Karpas-422 (cell line): ENCODE measurements at regions not wholly inside any gene's neighbourhood (a gene's known extent, or its start where the extent isn't known, plus 50 kb on each side); places are given as distances from the start of the nearest gene placed in this dataset.

ENCODE experiments used
- DNase-seq: peaks from one replicate; pipeline ENCODE4 v3.0.0-alpha.2; 2015
- H2AFZ ChIP-seq: fragments of 200-600 bp; sonication (generic); 2 replicates; pipeline ENCODE4 v1.6.1; 2014; ENCODE audit warnings: antibody characterized with exemption, low read length, mixed read lengths
- H3K27ac ChIP-seq: fragments of 200-600 bp; sonication (generic); 2 replicates; pipeline ENCODE4 v1.5.1; 2014; ENCODE audit warnings: mild to moderate bottlenecking, low read length, moderate library complexity
- H3K27me3 ChIP-seq: fragments of 200-600 bp; sonication (generic); 2 replicates; pipeline ENCODE4 v1.6.1; 2014; ENCODE audit warnings: low read length, mixed read lengths
- H3K36me3 ChIP-seq: fragments of 200-600 bp; sonication (generic); 2 replicates; pipeline ENCODE4 v1.6.1; 2014; ENCODE audit warnings: low read length, mixed read lengths; ENCODE audit not compliant: insufficient read depth
- H3K4me1 ChIP-seq: fragments of 200-600 bp; sonication (generic); 2 replicates; pipeline ENCODE4 v1.6.1; 2014; ENCODE audit warnings: mild to moderate bottlenecking, low read length, mixed read lengths
- H3K4me2 ChIP-seq: fragments of 200-600 bp; sonication (generic); 2 replicates; pipeline ENCODE4 v1.6.1; 2014; ENCODE audit warnings: low read length, low read depth, mild to moderate bottlenecking; ENCODE audit not compliant: poor library complexity, severe bottlenecking
- H3K4me3 ChIP-seq: fragments of 200-600 bp; sonication (generic); 2 replicates; pipeline ENCODE4 v1.5.1; 2014; ENCODE audit warnings: mild to moderate bottlenecking, antibody characterized with exemption, low read length, mixed read lengths
- H3K79me2 ChIP-seq: fragments of 200-600 bp; sonication (generic); 2 replicates; pipeline ENCODE4 v1.6.1; 2014; ENCODE audit warnings: mild to moderate bottlenecking, low read length, mixed read lengths
- H3K9ac ChIP-seq: fragments of 200-600 bp; sonication (generic); 2 replicates; pipeline ENCODE4 v1.6.0; 2014; ENCODE audit warnings: low read length
- H3K9me2 ChIP-seq: fragments of 200-600 bp; sonication (generic), shearing (Covaris generic); replicated peaks from 2 replicates; pipeline ENCODE4 v1.6.0; 2014; ENCODE audit warnings: mild to moderate bottlenecking, low read length, moderate library complexity; ENCODE audit not compliant: insufficient read depth
- H3K9me3 ChIP-seq: fragments of 300-700, 200-600 bp; sonication (generic); 2 replicates; pipeline ENCODE4 v1.6.1; 2014; ENCODE audit warnings: low read length, mixed read lengths
- H4K20me1 ChIP-seq: fragments of 200-600 bp; sonication (generic); 2 replicates; pipeline ENCODE4 v1.6.1; 2014; ENCODE audit warnings: mild to moderate bottlenecking, antibody characterized with exemption, low read length, low read depth; ENCODE audit not compliant: insufficient read depth

DNA sequence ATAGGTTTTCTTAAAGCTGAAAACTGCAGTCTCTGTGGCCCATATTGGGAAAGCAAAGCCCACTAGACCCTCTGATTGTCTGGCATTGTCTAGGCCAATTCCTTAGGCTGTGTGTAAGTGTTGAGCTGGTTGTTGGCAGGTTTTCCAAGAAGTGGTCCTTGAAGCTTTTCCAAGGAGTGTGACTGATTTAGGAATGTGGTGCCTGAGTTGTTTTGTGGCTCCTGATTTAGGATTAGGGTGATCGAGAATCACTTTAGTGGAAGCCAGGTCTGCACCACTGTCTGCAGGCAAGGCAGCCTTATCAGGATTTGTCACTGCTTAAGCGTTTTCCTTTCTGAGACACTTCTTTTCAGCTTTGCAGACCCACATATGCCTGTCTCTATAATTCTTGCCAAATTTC lies 339.0 kb upstream of the DDX53 start:
- H4K20me1 ChIP-seq, result no peaks in the 10 kb centered on the region
- H3K4me1 ChIP-seq, result no peaks in the 10 kb centered on the region
- H3K9me2 ChIP-seq, result no peaks in the 10 kb centered on the region
- no peaks in the 10 kb centered on the region for H3K9me3 ChIP-seq
- no peaks in the 10 kb centered on the region for H3K36me3 ChIP-seq
- no peak overlapping the region for H3K27ac ChIP-seq
- no peaks in the 10 kb centered on the region for H3K79me2 ChIP-seq
- DNase-seq, result no peak
- H3K9ac ChIP-seq, result no peak overlapping the region
- no peaks in the 10 kb centered on the region for H3K27me3 ChIP-seq
- no peak overlapping the region for H3K4me2 ChIP-seq
- H2AFZ ChIP-seq, result no peak overlapping the region
- H3K4me3 ChIP-seq, result no peak overlapping the region

DNA sequence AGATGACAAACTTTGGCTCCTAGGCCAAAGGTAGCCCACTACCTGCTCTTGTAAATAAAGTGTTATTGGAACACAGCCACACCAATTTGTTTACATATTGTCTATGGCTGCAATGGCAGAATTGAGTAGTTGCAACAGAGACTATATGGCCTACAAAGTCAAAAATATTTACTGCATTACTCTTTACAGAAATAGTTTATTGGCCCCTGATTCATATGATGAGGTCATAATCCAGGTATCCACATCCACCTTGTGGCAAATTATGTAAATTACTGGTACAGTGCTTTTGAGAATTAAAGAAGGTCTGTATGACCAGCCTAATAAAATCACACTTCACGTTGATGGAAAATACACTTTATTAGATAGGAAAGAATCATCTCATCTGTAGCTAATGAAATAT lies 337.0 kb upstream of the DDX53 start:
- no peaks in the 10 kb centered on the region for H3K9me2 ChIP-seq
- no peaks in the 10 kb centered on the region for H3K79me2 ChIP-seq
- no peak overlapping the region for H2AFZ ChIP-seq
- H4K20me1 ChIP-seq, result no peaks in the 10 kb centered on the region
- H3K27ac ChIP-seq, result no peak overlapping the region
- H3K27me3 ChIP-seq, result no peaks in the 10 kb centered on the region
- no peaks in the 10 kb centered on the region for H3K4me1 ChIP-seq
- H3K9ac ChIP-seq, result no peak overlapping the region
- H3K4me3 ChIP-seq, result no peak overlapping the region
- no peaks in the 10 kb centered on the region for H3K36me3 ChIP-seq
- no peak for DNase-seq
- no peak overlapping the region for H3K4me2 ChIP-seq
- no peaks in the 10 kb centered on the region for H3K9me3 ChIP-seq

DNA sequence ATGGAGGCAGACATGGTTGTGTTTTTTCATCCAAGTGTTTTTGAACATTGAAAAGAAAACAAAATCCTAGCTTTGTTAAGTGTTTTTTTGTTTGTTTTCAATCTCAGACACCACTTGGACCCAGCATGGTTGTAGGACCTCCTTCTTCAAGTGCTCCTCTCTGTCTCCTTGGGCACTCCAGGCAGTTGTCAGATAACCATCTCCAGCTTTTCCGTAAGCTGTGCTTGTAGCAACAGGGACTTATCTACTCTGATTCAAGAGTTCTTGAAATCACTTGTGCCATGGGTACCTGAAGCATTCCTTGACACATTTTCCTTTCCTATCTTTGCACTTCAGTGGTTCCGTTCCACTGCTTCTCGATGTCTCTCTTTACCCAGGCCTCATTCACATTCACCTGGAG lies 334.9 kb upstream of the DDX53 start:
- no peaks in the 10 kb centered on the region for H3K9me3 ChIP-seq

DNA sequence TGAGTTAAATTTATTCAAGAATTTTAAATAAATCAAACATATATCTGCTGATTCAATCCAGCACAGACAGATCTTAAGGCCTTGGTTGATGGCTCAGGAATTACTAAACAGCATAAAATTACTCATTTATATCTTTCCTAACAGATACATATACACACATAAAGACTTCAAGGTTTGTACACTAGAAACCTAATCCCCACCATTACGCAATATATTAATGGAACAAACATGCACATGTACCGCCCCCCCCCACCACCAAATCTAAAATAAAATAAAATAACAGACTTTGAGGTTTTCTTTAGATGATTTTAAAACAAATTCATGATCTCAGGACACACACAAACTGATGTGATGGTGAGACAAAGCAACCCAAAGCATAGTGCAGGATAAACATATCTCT lies 333.9 kb upstream of the DDX53 start:
- no peak overlapping the region for H3K9ac ChIP-seq
- no peaks in the 10 kb centered on the region for H3K79me2 ChIP-seq
- no peak overlapping the region for H3K27ac ChIP-seq
- no peak overlapping the region for H2AFZ ChIP-seq
- no peaks in the 10 kb centered on the region for H3K36me3 ChIP-seq
- H3K9me3 ChIP-seq, result no peaks in the 10 kb centered on the region
- H3K4me2 ChIP-seq, result no peak overlapping the region
- DNase-seq, result no peak
- no peak overlapping the region for H3K4me3 ChIP-seq
- no peaks in the 10 kb centered on the region for H3K27me3 ChIP-seq
- no peaks in the 10 kb centered on the region for H3K9me2 ChIP-seq
- no peaks in the 10 kb centered on the region for H3K4me1 ChIP-seq
- no peaks in the 10 kb centered on the region for H4K20me1 ChIP-seq

More for the DNA sequence above, 334.9 kb upstream of the DDX53 start:
- Histone ChIP-seq H3K79me2 (no peaks in the 10 kb centered on the region), H3K4me2 (no peak overlapping the region), H3K27ac (no peak overlapping the region), H3K9me2 (no peaks in the 10 kb centered on the region), H3K4me3 (no peak overlapping the region), H2AFZ (no peak overlapping the region), H3K27me3 (no peaks in the 10 kb centered on the region), H3K36me3 (no peaks in the 10 kb centered on the region), H3K4me1 (no peaks in the 10 kb centered on the region), H3K9ac (no peak overlapping the region), H4K20me1 (no peaks in the 10 kb centered on the region)
- DNase-seq, result no peak

DNA sequence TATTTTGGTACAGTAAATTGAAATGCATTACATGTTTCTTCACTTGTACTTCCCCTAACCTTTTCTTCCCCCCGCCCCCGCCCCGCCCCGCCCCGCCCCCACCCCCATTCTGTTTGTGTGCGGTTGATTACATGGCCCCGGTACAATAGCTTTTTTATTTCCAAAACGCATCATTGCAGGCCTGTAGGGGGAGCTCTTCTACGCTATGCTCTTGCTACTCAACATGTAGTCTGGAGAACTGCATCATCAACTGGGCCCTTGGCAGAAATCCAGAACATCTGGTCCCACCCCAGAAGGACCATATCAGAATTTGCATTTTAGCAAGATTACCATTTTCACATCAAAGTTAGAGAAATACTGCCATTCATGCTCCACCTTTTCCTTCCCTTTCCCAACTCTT lies 333.3 kb upstream of the DDX53 start:
- Histone ChIP-seq H4K20me1 (no peaks in the 10 kb centered on the region), H3K79me2 (no peaks in the 10 kb centered on the region), H3K4me2 (no peak overlapping the region), H3K9ac (no peak overlapping the region), H3K4me3 (no peak overlapping the region), H3K4me1 (no peaks in the 10 kb centered on the region), H3K9me3 (no peaks in the 10 kb centered on the region), H3K9me2 (no peaks in the 10 kb centered on the region), H3K27me3 (no peaks in the 10 kb centered on the region), H3K36me3 (no peaks in the 10 kb centered on the region), H2AFZ (no peak overlapping the region), H3K27ac (no peak overlapping the region)
- peak; percentile 82 for DNase-seq

DNA sequence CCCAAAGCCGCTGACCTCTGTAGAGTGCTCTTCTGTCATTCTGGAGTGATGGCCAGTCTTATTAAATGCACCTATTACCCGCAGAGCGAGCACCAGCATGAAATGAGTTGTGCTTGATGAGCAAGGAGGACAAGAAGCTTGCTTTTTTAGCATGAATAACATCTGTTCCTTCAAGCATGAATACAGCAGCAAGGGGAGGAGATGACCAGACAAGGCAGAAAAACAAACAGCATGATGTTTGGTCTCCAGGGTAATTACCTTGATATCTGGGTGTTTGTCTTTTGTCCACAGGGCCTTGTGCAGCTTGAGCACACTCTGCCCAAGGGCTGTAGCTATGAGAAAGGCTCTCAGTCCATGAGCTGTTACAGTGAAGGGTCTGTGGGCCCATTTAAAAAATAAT lies 324.8 kb upstream of the DDX53 start:
- H3K9me2 ChIP-seq, result no peaks in the 10 kb centered on the region
- H4K20me1 ChIP-seq, result no peaks in the 10 kb centered on the region
- no peaks in the 10 kb centered on the region for H3K27me3 ChIP-seq
- H3K9me3 ChIP-seq, result no peaks in the 10 kb centered on the region
- H3K36me3 ChIP-seq, result no peaks in the 10 kb centered on the region
- DNase-seq, result no peak
- no peak overlapping the region for H3K9ac ChIP-seq
- no peaks in the 10 kb centered on the region for H3K79me2 ChIP-seq
- H3K27ac ChIP-seq, result no peak overlapping the region
- no peak overlapping the region for H3K4me2 ChIP-seq
- no peak overlapping the region for H2AFZ ChIP-seq
- H3K4me1 ChIP-seq, result no peaks in the 10 kb centered on the region
- H3K4me3 ChIP-seq, result no peak overlapping the region

DNA sequence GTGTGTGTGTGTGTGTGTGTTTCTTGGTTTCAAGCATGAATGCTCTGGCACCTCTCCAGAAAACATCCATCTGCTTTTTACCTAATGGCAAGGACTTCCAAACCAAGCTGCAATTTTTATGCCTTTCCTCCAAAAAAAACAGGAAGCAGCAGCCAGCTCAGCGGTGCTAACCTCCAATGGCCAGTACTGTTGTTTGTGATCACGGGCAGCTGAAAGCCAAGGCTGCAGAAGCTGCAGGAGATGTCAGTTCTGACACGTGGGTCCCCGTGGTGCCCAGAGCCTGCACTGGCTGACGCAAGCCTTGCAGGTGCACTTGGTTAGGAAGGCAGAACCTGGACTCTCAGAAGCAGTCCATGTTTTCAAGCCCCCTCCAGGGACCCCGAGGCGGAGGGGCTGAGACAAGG lies 313.6 kb upstream of the DDX53 start:
- DNase-seq, result no peak
- no peaks in the 10 kb centered on the region for H4K20me1 ChIP-seq
- H3K36me3 ChIP-seq, result no peaks in the 10 kb centered on the region
- H3K4me1 ChIP-seq, result no peaks in the 10 kb centered on the region; the same call in 1 of the 2 replicates
- no peaks in the 10 kb centered on the region for H3K27me3 ChIP-seq
- H3K27ac ChIP-seq, result no peak overlapping the region
- no peak overlapping the region for H3K9ac ChIP-seq
- H3K9me2 ChIP-seq, result no peaks in the 10 kb centered on the region
- no peak overlapping the region for H2AFZ ChIP-seq
- H3K4me2 ChIP-seq, result no peak overlapping the region
- H3K79me2 ChIP-seq, result no peaks in the 10 kb centered on the region
- no peak overlapping the region for H3K4me3 ChIP-seq
- no peaks in the 10 kb centered on the region for H3K9me3 ChIP-seq

DNA sequence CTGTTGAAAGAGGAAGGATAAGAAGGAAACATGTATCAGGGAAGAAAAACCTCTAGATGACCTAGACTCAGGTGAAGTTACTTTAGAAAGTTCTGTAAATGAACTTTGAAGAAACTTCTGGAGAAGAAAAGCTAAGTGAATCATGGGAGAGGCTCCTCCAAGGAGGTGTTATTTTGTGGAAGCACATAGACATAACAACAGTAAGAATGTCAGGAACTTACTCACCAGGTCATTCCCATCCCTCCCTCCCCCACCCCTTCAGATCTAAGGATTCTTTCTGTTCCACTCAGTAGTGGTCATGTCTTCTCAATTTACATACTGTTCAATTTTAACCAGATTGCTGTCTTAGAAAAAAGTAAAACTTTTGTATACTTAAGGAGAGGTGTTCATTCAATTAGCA lies 310.5 kb upstream of the DDX53 start:
- H3K9ac ChIP-seq, result no peak overlapping the region
- H3K27me3 ChIP-seq, result no peaks in the 10 kb centered on the region
- H3K9me3 ChIP-seq, result no peaks in the 10 kb centered on the region
- DNase-seq, result no peak
- H3K79me2 ChIP-seq, result no peaks in the 10 kb centered on the region
- no peaks in the 10 kb centered on the region for H3K36me3 ChIP-seq
- no peak overlapping the region for H3K4me3 ChIP-seq
- no peak overlapping the region for H2AFZ ChIP-seq
- no peak overlapping the region for H3K4me2 ChIP-seq
- H3K4me1 ChIP-seq, result no peaks in the 10 kb centered on the region; the same call in 1 of the 2 replicates
- no peaks in the 10 kb centered on the region for H4K20me1 ChIP-seq
- H3K9me2 ChIP-seq, result no peaks in the 10 kb centered on the region
- H3K27ac ChIP-seq, result no peak overlapping the region

DNA sequence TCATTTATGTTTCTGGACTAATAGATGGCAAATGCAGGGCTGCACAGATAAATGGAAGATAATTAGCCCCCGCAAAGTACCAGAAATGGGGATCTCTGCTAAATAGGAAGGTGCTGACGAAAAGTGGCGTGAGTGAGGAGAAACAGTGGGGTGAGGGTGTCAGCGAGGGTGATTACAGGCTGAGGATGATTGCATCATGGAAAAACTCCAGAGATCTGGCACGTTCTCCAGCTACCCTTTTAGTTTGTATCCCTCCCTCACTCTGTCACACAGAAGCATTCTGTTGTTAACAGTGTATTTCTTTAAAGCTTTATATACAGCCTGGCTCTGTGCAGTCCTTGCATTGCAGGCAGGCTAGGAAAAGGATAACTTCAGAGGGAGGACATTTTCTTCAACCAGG lies 309.6 kb upstream of the DDX53 start:
- Histone ChIP-seq H3K36me3 (no peaks in the 10 kb centered on the region), H3K9ac (no peak overlapping the region), H3K4me3 (no peak overlapping the region), H2AFZ (no peak overlapping the region), H3K9me3 (no peaks in the 10 kb centered on the region), H3K27me3 (no peaks in the 10 kb centered on the region), H3K79me2 (no peaks in the 10 kb centered on the region), H3K9me2 (no peaks in the 10 kb centered on the region), H3K27ac (no peak overlapping the region), H4K20me1 (no peaks in the 10 kb centered on the region), H3K4me2 (no peak overlapping the region), H3K4me1 (no peaks in the 10 kb centered on the region; the same call in 1 of the 2 replicates)
- DNase-seq, result no peak
